ENCODE measurements at regions not wholly inside any gene's neighbourhood (a gene's known extent, or its start where the extent isn't known, plus 50 kb on each side); places are given as distances from the start of the nearest gene placed in this dataset.

DNA sequence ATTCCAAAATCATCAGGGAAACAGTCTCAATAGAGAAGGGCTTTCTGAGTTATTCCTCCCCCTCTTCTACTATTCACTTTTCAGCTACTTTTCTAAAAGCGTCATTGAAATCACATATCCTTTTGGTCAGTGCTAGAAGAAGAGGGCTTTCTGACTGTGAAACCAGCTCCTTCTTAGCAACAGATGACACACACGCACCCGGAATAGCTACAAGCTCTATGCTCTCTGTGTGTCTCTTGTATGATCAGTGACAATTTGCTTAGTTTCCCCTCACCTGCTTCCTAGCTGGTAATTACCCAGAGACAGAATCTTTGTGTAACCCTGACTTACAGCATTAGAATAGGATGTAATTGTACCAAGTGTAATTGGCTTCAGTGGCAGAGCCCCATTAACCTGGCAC lies 268.1 kb upstream of the SLITRK2 start:
- no peak overlapping the region for H3K27ac ChIP-seq
- peaks cover 3 to 9% of the 10 kb centered on the region in 2 donors for H3K4me1 ChIP-seq (replicated peaks in 1 of 2)
- ATAC-seq (replicated peaks in 6 of 8), result peak in 2 of 8 experiments; percentile 43 to 57
- in situ Hi-C loops (cut with MboI; ENCODE audit: low pct_unique_long_range_greater_than_20kb in 2 of 9, low sequenced_read_pairs in 9 of 9, unreplicated experiment in 9 of 9), result no loop called here
- 0 to 100% (median 27%) methylated on average over 1 to 3 of the region's 3 CpGs; no CpG with 5 or more reads in 6 of the 10 experiments for WGBS, 10 experiments
- H3K4me3 ChIP-seq, result no peak overlapping the region

DNA sequence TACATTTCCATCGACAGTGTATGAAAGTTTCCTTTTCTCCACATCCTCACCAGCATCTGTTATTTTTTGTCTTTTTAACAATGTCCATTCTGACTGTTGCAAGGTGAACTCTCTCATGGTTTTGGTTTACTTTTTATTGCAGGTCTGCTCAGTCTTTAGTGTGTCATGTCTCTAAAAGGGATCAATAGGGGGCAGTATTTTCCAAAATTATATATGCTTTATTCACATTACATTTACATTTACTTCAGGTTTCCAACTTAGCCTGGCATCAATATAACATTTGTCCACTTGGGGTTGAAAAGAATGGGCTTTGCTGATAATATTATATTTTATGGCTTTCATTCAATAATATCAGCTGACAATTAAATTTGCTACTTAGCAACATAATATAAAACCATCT lies 265.0 kb upstream of the SLITRK2 start:
- H3K27ac ChIP-seq, result no peak overlapping the region
- no peak overlapping the region for H3K4me3 ChIP-seq
- ATAC-seq (replicated peaks in 6 of 8), result no peak
- in situ Hi-C loops (cut with MboI; ENCODE audit: low pct_unique_long_range_greater_than_20kb in 2 of 9, low sequenced_read_pairs in 9 of 9, unreplicated experiment in 9 of 9), result no loop called here
- H3K4me1 ChIP-seq (replicated peaks in 1 of 2), result peaks cover 3 to 9% of the 10 kb centered on the region in 2 donors
- whole genome bisulfite sequencing, 10 experiments, result 0 to 82% (median 45%) methylated on average over 1 of the region's 1 CpG; no CpG with 5 or more reads in 5 of the 10 experiments

DNA sequence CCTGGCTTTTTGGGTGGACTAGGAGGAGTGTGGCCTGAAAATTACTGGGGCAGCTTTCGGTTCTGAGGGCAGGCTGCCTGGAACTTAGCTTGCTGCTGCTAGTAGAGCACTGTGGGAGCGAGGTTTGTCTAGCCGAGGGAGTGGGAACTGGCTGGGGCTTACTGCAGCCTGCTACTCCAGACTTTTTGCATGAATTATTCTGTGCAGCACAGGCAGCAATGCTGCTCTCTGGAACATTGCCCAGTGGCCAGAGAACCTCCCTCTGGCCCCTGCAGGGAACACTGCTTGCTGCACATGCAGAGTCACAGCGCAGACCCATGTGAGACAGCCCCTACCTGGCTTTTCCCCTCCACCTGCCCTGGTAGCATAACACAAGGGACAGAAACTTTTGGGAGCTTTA lies 263.9 kb upstream of the SLITRK2 start:
- ATAC-seq (replicated peaks in 6 of 8), result peak in 4 of 8 experiments; percentile 39 to 56 (median 48)
- Histone ChIP-seq H3K27ac (no peak overlapping the region), H3K4me1 (replicated peaks in 1 of 2) (peaks cover 3 to 9% of the 10 kb centered on the region in 2 donors), H3K4me3 (no peak overlapping the region)
- in situ Hi-C loops (cut with MboI; ENCODE audit: low pct_unique_long_range_greater_than_20kb in 2 of 9, low sequenced_read_pairs in 9 of 9, unreplicated experiment in 9 of 9), result no loop called here
- WGBS, 10 experiments, result 0% methylated on average over 1 of the region's 4 CpGs; no CpG with 5 or more reads in 9 of the 10 experiments

DNA sequence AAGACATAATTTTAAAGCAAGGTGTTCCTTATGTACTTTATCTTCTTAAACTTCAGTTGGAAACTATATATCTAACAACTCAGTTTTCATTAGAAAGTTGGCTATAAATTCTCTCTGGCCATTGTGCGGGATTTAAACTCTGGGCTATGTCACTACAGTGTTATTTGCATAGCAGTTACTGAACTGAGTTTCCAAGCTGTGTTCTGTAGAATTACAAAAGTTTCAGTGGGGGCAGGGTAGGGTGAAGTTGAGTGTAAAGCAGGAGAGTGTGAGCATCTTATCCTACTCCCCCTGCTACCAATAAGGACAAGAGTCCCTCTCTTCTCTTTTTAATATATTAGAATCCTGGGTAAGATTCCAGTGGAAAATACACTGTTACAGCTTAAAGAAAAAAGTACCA lies 254.5 kb upstream of the SLITRK2 start:
- no peak overlapping the region for H3K27ac ChIP-seq
- no peak for ATAC-seq (replicated peaks in 6 of 8)

DNA sequence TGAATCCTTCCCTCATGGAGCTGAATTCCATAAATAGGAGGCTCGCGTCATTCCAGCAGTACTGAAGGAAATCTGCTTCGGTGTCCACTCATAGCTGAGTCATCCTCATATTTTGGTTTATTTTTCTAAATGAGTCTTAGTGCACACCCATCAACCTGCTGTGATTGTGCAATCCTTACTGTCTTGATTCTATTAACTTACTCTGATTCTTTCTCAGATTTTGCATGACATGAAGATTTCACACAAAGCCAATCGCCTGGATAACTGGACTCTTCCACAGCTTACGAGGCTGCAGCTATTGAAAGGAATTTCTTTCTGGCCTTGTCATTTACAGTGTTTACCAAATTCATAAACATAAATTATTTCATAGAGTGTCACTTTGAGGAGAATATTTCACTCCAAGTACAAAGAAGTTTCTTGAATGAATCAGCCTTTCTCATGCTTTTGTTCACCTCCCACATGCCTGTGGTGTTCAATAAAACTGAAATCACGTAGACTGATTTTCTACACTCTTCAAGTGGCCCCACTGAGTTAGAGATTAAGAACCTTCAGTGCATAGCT lies 207.6 kb upstream of the SLITRK2 start:
- WGBS, 10 experiments, result 0 to 100% (median 40%) methylated on average over 1 to 6 of the region's 6 CpGs; no CpG with 5 or more reads in 4 of the 10 experiments
- in situ Hi-C loops (cut with MboI; ENCODE audit: low pct_unique_long_range_greater_than_20kb in 2 of 9, low sequenced_read_pairs in 9 of 9, unreplicated experiment in 9 of 9), result no loop called here
- no peak overlapping the region for H3K4me3 ChIP-seq
- H3K27ac ChIP-seq, result no peak overlapping the region
- ATAC-seq (replicated peaks in 6 of 8), result peak in 4 of 8 experiments; percentile 28 to 61 (median 54)
- H3K4me1 ChIP-seq (replicated peaks in 1 of 2), result no peaks in the 10 kb centered on the region

More for the DNA sequence above, 254.5 kb upstream of the SLITRK2 start:
- 0 to 44% methylated on average over 1 of the region's 1 CpG; no CpG with 5 or more reads in 8 of the 10 experiments for WGBS, 10 experiments
- no peaks in the 10 kb centered on the region for H3K4me1 ChIP-seq (replicated peaks in 1 of 2)
- in situ Hi-C loops (cut with MboI; ENCODE audit: low pct_unique_long_range_greater_than_20kb in 2 of 9, low sequenced_read_pairs in 9 of 9, unreplicated experiment in 9 of 9), result no loop called here
- H3K4me3 ChIP-seq, result no peak overlapping the region

DNA sequence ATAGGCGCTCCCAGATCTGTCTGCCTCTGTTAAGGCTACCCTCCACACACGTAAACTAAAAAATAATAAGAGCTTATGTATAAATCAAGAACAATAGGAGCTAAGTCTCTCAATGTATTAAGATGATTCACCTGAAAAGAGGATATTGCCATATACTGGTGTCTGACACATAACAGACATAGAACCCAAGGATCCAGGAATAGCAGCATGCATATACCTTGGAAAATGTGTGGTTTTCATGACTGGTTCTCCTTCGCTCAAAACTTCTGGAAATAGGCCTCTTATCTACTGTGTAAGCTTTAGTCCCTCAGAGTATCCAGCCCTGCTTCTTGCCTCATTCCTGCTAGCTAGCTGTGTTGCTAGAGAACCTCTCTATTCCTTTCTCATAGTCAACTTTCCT lies 203.7 kb upstream of the SLITRK2 start:
- WGBS, 10 experiments, result 0 to 100% (median 30%) methylated on average over 1 to 3 of the region's 3 CpGs; no CpG with 5 or more reads in 5 of the 10 experiments
- Histone ChIP-seq H3K4me3 (no peak overlapping the region), H3K4me1 (replicated peaks in 1 of 2) (no peaks in the 10 kb centered on the region), H3K27ac (no peak overlapping the region)
- no peak for ATAC-seq (replicated peaks in 6 of 8)
- in situ Hi-C loops (cut with MboI; ENCODE audit: low pct_unique_long_range_greater_than_20kb in 2 of 9, low sequenced_read_pairs in 9 of 9, unreplicated experiment in 9 of 9), result no loop called here

DNA sequence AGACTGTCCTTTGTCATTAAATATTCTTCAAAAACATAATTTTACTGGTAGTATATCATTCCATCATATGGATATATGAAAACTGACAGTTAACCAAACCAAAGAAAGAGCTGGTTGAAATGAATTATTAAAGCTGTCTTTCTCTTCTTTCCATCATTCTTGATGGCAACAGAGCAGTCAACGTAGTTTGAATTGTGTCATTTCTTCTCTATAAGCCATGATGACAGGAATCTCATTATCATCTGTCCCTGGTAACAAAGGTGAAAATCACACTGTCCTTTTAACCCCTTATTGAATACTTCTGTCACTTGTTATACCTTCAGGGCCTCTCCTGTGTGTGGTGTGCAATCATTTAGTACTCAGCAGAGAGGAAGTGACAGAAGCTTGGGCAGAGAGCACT lies 197.0 kb upstream of the SLITRK2 start:
- Histone ChIP-seq H3K4me3 (no peak overlapping the region), H3K4me1 (replicated peaks in 1 of 2) (peaks cover 0 to 2% of the 10 kb centered on the region in 2 donors), H3K27ac (no peak overlapping the region)
- 18 to 20% methylated on average over 1 of the region's 1 CpG; no CpG with 5 or more reads in 8 of the 10 experiments for WGBS, 10 experiments
- peak in 1 of 8 experiments; percentile 20 for ATAC-seq (replicated peaks in 6 of 8)
- in situ Hi-C loops (cut with MboI; ENCODE audit: low pct_unique_long_range_greater_than_20kb in 2 of 9, low sequenced_read_pairs in 9 of 9, unreplicated experiment in 9 of 9), result no loop called here

DNA sequence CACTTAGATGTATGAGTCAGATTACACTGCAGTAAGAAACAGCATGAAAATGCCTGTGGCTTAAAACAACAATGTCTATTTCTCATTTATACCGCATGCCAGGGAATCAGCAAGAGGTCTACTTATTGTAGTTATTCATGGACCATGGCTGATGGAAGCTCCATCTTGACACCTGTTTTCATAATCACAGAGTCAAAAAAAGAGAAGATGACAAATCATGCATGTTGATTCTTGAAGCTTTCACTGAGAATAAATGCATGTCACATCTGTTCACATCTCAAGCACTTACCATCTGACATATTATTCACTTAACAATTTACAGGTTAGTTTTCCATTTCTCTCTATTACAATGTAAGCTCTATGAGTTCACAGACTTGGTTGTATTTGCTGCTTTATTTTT lies 194.2 kb upstream of the SLITRK2 start:
- Histone ChIP-seq H3K4me3 (no peak overlapping the region), H3K27ac (no peak overlapping the region), H3K4me1 (replicated peaks in 1 of 2) (peaks cover 0 to 2% of the 10 kb centered on the region in 2 donors)
- 50 to 100% (median 100%) methylated on average over 1 of the region's 1 CpG; no CpG with 5 or more reads in 7 of the 10 experiments for WGBS, 10 experiments
- in situ Hi-C loops (cut with MboI; ENCODE audit: low pct_unique_long_range_greater_than_20kb in 2 of 9, low sequenced_read_pairs in 9 of 9, unreplicated experiment in 9 of 9), result no loop called here
- ATAC-seq (replicated peaks in 6 of 8), result no peak

DNA sequence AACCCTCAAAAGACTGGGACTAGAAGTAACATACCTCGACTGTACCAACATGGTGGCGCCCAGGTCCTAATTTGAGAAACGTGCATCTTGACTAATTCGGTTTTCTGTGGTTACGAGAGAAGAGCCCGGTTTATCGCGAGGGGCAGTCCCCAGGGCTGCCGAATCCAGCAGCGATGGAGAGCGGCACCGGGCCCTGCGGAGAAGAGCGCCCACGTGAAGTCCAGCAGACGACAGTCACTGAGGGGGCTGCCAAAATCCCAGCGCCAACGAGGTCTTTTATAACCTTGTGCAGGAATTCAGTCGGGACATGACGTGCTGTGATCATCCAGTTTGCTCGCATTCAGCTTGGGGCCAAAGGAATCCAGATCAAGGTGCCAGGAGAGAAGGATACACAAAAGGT lies 187.5 kb upstream of the SLITRK2 start:
- ATAC-seq (replicated peaks in 6 of 8), result no peak
- WGBS, 10 experiments, result 0 to 100% (median 75%) methylated on average over 1 to 17 of the region's 21 CpGs; no CpG with 5 or more reads in 4 of the 10 experiments
- H3K4me1 ChIP-seq (replicated peaks in 1 of 2), result no peaks in the 10 kb centered on the region
- H3K27ac ChIP-seq, result no peak overlapping the region
- in situ Hi-C loops (cut with MboI; ENCODE audit: low pct_unique_long_range_greater_than_20kb in 2 of 9, low sequenced_read_pairs in 9 of 9, unreplicated experiment in 9 of 9), result no loop called here
- no peak overlapping the region for H3K4me3 ChIP-seq

DNA sequence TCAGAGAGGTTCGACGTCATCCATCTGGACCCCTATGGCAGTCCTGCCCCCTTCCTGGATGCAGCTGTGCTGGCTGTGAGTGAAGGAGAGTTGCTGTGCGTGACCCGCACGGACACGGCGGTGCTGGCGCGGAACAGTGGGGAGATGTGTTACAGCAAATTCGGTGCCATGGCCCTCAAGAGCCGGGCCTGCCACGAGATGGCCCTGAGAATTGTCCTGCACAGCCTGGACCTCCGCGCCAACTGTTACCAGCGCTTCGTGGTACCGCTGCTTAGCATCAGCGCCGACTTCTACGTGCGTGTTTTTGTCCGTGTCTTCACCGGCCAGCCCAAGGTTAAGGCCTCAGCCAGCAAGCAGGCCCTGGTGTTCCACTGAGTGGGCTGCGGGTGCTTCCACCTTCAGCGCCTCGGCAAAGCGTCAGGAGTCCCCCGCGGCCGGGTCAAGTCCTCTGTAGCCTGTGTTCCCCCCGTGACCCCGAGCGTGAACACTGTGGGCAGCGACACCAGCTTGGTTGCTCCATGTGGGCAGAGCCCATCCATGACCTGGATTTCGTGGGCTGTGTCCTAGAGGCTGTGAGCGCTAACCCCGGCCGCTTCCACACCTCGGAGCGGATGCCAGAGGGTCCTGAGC lies 186.7 kb upstream of the SLITRK2 start:
- Histone ChIP-seq H3K27ac (no peak overlapping the region), H3K4me3 (no peak overlapping the region), H3K4me1 (replicated peaks in 1 of 2) (no peaks in the 10 kb centered on the region)
- 60 to 73% methylated on average over 5 to 6 of the region's 40 CpGs; no CpG with 5 or more reads in 8 of the 10 experiments for WGBS, 10 experiments
- in situ Hi-C loops (cut with MboI; ENCODE audit: low pct_unique_long_range_greater_than_20kb in 2 of 9, low sequenced_read_pairs in 9 of 9, unreplicated experiment in 9 of 9), result no loop called here
- no peak for ATAC-seq (replicated peaks in 6 of 8)

DNA sequence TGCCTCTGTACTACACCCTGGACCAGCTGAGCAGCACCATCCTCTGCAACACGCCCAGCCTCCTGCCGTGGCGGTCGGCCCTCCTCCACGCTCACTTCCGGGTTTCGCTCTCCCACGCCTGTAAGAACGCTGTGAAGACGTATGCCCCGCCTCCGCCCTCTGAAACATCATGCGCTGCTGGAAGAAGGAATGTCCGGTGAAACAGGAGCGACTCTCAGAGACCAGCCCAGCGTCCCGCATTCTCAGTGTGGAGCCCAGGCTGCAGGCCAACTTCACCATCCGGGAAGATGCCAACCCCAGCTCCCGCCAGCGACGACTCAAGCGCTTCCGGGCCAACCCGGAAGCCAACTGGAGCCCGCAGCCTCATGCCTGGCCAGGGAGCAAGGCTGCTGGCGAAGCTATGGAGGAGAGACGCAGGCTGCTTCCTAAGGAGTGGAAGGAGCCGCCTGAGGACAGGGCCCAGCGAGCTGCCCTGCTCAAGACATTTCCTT lies 186.1 kb upstream of the SLITRK2 start:
- Histone ChIP-seq H3K4me1 (replicated peaks in 1 of 2) (no peaks in the 10 kb centered on the region), H3K4me3 (no peak overlapping the region), H3K27ac (no peak overlapping the region)
- no peak for ATAC-seq (replicated peaks in 6 of 8)
- in situ Hi-C loops (cut with MboI; ENCODE audit: low pct_unique_long_range_greater_than_20kb in 2 of 9, low sequenced_read_pairs in 9 of 9, unreplicated experiment in 9 of 9), result no loop called here
- 68 to 80% methylated on average over 3 to 5 of the region's 29 CpGs; no CpG with 5 or more reads in 8 of the 10 experiments for WGBS, 10 experiments

DNA sequence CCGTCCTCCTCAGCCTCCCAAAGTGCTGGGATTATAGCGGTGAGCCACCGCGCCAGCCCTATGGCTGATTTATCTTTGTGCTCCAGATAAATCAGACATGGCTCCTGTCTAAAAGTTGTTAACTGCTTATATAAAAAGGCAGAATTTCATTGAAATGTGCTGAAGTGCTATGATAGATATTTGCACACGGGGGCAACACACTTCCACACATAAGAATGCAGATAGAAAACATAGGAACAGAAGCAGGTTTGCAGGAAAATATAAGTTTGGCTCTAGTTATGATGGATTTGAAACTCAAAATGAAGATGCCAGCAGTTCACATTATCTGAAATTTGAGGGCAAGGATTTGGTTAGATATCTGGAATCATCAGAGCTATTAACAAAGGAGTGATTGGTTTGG lies 163.1 kb upstream of the SLITRK2 start:
- in situ Hi-C loops (cut with MboI; ENCODE audit: low pct_unique_long_range_greater_than_20kb in 2 of 9, low sequenced_read_pairs in 9 of 9, unreplicated experiment in 9 of 9), result no loop called here
- Histone ChIP-seq H3K4me1 (replicated peaks in 1 of 2) (no peaks in the 10 kb centered on the region), H3K4me3 (no peak overlapping the region), H3K27ac (no peak overlapping the region)
- 0 to 95% (median 80%) methylated on average over 1 to 5 of the region's 5 CpGs; no CpG with 5 or more reads in 3 of the 10 experiments for WGBS, 10 experiments
- no peak for ATAC-seq (replicated peaks in 6 of 8)

DNA sequence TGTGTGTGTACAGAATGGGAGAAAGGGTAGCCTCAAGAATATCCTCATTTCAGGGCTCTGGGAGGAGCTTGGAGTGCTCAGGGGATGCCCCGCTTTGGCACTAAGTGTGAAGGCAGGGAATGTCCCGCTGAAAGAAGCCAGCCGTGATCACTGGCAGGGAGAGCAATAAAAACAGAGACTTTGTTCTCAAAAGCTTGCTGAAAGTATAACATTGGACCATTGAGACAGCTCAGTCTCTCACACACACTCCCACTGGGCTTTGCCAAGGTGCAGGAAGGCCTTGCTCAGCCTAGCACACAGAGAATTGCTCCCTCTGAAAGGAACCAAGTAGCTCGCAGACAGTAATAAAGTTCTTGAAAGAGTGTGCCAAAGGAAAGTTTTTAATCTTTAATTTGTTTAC lies 143.8 kb upstream of the SLITRK2 start:
- Histone ChIP-seq H3K4me1 (replicated peaks in 1 of 2) (peaks cover 3 to 20% of the 10 kb centered on the region in 2 donors), H3K4me3 (no peak overlapping the region), H3K27ac (no peak overlapping the region)
- no peak for ATAC-seq (replicated peaks in 6 of 8)
- in situ Hi-C loops (cut with MboI; ENCODE audit: low pct_unique_long_range_greater_than_20kb in 2 of 9, low sequenced_read_pairs in 9 of 9, unreplicated experiment in 9 of 9), result no loop called here
- WGBS, 10 experiments, result 12 to 68% (median 48%) methylated on average over 3 of the region's 4 CpGs; no CpG with 5 or more reads in 7 of the 10 experiments
